ENCODE measurements at regions not wholly inside any gene's neighbourhood (a gene's known extent, or its start where the extent isn't known, plus 50 kb on each side); places are given as distances from the start of the nearest gene placed in this dataset.

- no peak overlapping the region for H2AFZ ChIP-seq (ENCODE audit: control insufficient read depth, low read depth, low read length)
- ATAC-seq: no peak
- H3K9me3 ChIP-seq (replicated peaks; ENCODE audit: control insufficient read depth, insufficient read depth, low read length): no peaks in the 10 kb centered on the region
- H3K36me3 ChIP-seq (ENCODE audit: control insufficient read depth in 2 of 2, insufficient read depth in 2 of 2, low read length in 1 of 2): no peaks in the 10 kb centered on the region
- no TSS peak for BruUV-seq (replicated peaks)
- no peak overlapping the region for H3K9ac ChIP-seq (ENCODE audit: control insufficient read depth, insufficient read depth, low read length)
- WGBS (ENCODE audit: insufficient coverage, insufficient replicate concordance, low lambda C conversion rate, missing lambda C conversion rate): 4% methylated on average over 3 of the region's 3 CpGs
- TF ChIP-seq ZNF592 (IDR thresholded peaks at IDR 0.05): no peak
- TF ChIP-seq ESRRA (IDR thresholded peaks at IDR 0.05; ENCODE audit: low read length): no peak
- TF ChIP-seq CHD1 (IDR thresholded peaks at IDR 0.05; ENCODE audit: low read depth, low read length): no peak
- no peak for TF ChIP-seq REST (IDR thresholded peaks at IDR 0.05; ENCODE audit: low read depth, low read length)
- ChIA-PET RAD21 (ENCODE audit: unreplicated experiment) (no interaction called here), CTCF (no interaction called here), POLR2A (no interaction called here), SMC1A (ENCODE audit: uncharacterized antibody, unreplicated experiment) (no interaction called here)
- H3K4me1 ChIP-seq (ENCODE audit: control insufficient read depth, insufficient read depth, low read length): no peaks in the 10 kb centered on the region
- in situ Hi-C loops (cut with MboI): no loop called here
- no peaks in the 10 kb centered on the region for H4K20me1 ChIP-seq (ENCODE audit: control insufficient read depth, insufficient read depth)
- H3K79me2 ChIP-seq (ENCODE audit: control insufficient read depth, insufficient read depth, low read length): no peaks in the 10 kb centered on the region
- H3K4me2 ChIP-seq (ENCODE audit: control insufficient read depth, insufficient read depth): no peak overlapping the region
- no peaks in the 10 kb centered on the region for H3K27me3 ChIP-seq (replicated peaks in 1 of 2; ENCODE audit: control insufficient read depth in 2 of 2, insufficient read depth in 2 of 2, low read length in 1 of 2)
- H3K27ac ChIP-seq (ENCODE audit: control insufficient read depth, insufficient read depth): no peak overlapping the region
- intact Hi-C loops (cut with micrococcal nuclease; ENCODE audit: unreplicated experiment): no loop called here
- no peak overlapping the region for H3K4me3 ChIP-seq
- no peak for DNase-seq (ENCODE audit: low read depth, low spot score)
- FAIRE-seq: no peak
Measured at GRCh38 chr15:47650564-47650963, 66.7 kb upstream of the SEMA6D start.

Data from GM12878 (cell line).